ENCODE measurements at regions not wholly inside any gene's neighbourhood (a gene's known extent, or its start where the extent isn't known, plus 50 kb on each side); places are given as distances from the start of the nearest gene placed in this dataset.

DNA sequence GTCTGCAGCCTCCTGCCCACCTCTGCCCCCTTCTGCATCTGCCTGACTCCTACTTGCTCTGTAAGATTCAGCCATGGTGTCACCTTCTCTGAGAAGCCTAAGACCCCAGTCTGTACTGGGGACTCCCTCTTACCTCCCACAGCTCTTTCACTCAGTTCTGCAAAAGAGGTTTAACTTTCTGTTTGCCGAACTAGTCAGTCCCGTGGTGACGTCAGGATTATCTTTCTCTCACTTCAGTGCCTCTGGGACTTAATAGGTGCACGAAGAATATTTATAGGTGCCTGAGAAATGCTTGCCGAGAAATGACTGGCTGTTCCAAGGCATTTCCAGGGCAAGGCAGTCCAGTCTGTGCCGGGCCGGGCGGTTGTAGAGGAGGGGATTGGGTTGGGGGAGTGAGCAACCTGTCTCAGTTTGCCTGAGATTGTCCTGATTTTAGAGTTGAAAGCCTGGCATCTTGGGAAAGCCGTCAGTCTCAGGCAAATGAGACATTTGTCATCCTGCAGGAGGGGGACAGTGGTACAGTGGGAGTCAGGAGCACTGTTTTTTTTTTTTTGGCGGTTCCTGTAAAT, 227.5 kb upstream of the NPVF start:
- Mint-ChIP-seq H3K27me3 (peaks cover 19% of the 10 kb centered on the region), H3K27ac (no peak overlapping the region), H3K36me3 (no peaks in the 10 kb centered on the region), H3K4me3 (no peak overlapping the region), H3K9me3 (no peaks in the 10 kb centered on the region), H3K4me1 (ENCODE audit: unreplicated experiment) (peaks cover 21% of the 10 kb centered on the region)
- DNase-seq (ENCODE audit: extremely low spot score, unreplicated experiment), result no peak
- TF ChIP-seq, protein P1, sequence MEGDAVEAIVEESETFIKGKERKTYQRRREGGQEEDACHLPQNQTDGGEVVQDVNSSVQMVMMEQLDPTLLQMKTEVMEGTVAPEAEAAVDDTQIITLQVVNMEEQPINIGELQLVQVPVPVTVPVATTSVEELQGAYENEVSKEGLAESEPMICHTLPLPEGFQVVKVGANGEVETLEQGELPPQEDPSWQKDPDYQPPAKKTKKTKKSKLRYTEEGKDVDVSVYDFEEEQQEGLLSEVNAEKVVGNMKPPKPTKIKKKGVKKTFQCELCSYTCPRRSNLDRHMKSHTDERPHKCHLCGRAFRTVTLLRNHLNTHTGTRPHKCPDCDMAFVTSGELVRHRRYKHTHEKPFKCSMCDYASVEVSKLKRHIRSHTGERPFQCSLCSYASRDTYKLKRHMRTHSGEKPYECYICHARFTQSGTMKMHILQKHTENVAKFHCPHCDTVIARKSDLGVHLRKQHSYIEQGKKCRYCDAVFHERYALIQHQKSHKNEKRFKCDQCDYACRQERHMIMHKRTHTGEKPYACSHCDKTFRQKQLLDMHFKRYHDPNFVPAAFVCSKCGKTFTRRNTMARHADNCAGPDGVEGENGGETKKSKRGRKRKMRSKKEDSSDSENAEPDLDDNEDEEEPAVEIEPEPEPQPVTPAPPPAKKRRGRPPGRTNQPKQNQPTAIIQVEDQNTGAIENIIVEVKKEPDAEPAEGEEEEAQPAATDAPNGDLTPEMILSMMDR (conservative IDR thresholded peaks at IDR 0.05), result no peak

DNA sequence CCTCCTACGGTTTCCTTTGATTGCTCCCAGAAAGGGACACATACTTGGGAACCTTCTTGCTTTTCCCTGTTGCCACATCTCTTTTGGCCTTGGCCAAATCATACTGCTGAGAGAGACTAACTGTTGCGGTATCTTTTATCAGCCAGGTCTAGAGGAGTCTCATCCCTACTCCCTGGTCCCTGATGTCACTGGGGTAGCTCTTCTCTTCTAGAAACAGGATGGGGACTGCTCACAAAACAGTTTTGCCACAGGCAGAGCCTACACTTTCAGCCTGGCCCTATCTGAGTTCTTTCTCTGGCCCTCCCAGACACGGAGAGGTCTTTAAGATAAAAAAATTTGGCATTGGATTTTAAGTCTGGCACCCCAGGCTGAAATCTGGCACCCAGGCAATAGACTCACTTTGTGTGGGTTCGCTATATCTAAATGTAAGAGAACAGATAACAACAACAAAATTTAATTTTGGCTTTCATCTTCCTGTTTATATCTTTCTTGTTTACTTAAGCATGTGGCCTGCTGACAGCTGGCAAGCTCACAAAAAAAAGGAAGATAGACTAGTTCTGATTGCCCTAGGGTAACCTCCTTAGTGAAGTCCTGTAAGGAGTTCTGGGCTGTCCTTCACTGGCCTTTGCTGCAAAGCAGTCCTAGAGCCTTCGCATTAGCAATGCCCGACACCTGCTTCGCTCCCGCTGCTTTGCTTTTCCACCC, 228.3 kb upstream of the NPVF start:
- TF ChIP-seq, protein P1 (conservative IDR thresholded peaks at IDR 0.05), result no peak
- no peak for DNase-seq (ENCODE audit: extremely low spot score, unreplicated experiment)
- Mint-ChIP-seq H3K27ac (no peak overlapping the region), H3K27me3 (peaks cover 19% of the 10 kb centered on the region), H3K4me1 (ENCODE audit: unreplicated experiment) (peaks cover 21% of the 10 kb centered on the region), H3K9me3 (no peaks in the 10 kb centered on the region), H3K36me3 (no peaks in the 10 kb centered on the region), H3K4me3 (no peak overlapping the region)

DNA sequence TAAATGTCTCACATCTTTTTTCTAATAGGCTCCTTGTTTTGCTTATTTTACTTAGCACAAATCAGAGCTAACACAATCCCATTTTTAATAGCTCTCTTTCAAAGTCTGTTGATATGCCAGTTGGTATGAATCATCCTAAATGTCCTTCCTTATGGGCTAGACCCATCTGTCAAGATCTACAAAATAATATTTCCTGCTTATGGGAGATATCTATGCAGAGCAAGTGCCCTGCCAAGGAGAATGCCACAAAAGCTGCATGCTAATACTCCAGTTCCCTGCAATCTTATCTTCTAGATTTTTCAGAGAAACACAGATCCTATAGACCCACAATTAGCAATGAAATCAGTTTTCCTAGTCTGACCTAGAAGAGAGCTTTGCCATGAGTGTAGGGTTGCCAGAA, 230.8 kb upstream of the NPVF start:
- TF ChIP-seq, protein P1 (conservative IDR thresholded peaks at IDR 0.05), result no peak
- H3K4me3 Mint-ChIP-seq, result no peak overlapping the region
- no peaks in the 10 kb centered on the region for H3K9me3 Mint-ChIP-seq
- no peaks in the 10 kb centered on the region for H3K36me3 Mint-ChIP-seq
- H3K27ac Mint-ChIP-seq, result no peak overlapping the region
- peaks cover 19% of the 10 kb centered on the region for H3K27me3 Mint-ChIP-seq
- H3K4me1 Mint-ChIP-seq (ENCODE audit: unreplicated experiment), result peaks cover 21% of the 10 kb centered on the region
- DNase-seq (ENCODE audit: extremely low spot score, unreplicated experiment), result no peak

DNA sequence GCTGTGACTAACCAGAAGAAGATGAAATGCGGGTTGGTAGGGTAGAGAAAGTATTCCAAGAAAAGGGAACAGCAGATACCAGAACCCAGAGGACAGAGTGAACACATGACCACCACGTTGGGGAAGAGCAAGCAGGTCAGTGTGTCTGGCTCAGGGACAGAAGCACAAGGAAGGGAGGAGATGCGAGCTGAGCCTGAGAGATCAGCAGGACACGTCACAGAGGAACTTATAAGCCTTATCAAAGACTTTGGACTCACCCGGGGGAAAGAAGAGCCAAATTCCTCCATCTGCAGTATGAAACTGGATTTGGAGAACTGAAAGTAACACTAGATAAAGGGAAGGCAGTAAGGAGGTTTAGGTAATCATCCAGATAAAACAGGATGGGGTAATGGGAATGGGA, 232.1 kb upstream of the NPVF start:
- Mint-ChIP-seq H3K4me1 (ENCODE audit: unreplicated experiment) (peaks cover 9% of the 10 kb centered on the region), H3K9me3 (no peaks in the 10 kb centered on the region), H3K27ac (no peak overlapping the region), H3K4me3 (no peak overlapping the region), H3K36me3 (no peaks in the 10 kb centered on the region), H3K27me3 (peaks cover 19% of the 10 kb centered on the region)
- TF ChIP-seq, protein P1 (conservative IDR thresholded peaks at IDR 0.05), result no peak
- DNase-seq (ENCODE audit: extremely low spot score, unreplicated experiment), result no peak

DNA sequence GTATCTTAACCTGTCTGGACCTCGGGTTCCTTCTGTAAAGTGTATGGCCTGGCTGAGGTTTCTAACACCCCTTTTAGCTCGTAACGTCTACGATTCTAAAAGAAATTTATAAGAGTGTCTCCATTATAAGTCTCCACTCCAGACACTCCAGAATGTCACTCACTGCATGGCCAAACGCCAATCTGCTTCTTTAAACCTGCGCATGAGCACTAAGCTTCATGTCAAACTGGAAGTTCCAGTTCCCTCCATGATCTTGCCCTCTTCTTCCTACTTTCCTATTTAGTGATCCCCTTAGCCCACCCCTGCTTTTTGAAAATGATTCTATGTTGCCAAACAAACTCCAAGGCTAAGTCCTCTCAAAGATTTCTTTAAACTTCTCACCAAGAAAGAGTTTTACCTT, 241.4 kb upstream of the NPVF start:
- no peaks in the 10 kb centered on the region for H3K36me3 Mint-ChIP-seq

More for the DNA sequence above, 241.4 kb upstream of the NPVF start:
- no peaks in the 10 kb centered on the region for H3K4me1 Mint-ChIP-seq (ENCODE audit: unreplicated experiment)
- DNase-seq (ENCODE audit: extremely low spot score, unreplicated experiment), result no peak
- H3K4me3 Mint-ChIP-seq, result no peak overlapping the region
- no peaks in the 10 kb centered on the region for H3K9me3 Mint-ChIP-seq
- peaks cover 12% of the 10 kb centered on the region for H3K27me3 Mint-ChIP-seq
- H3K27ac Mint-ChIP-seq, result no peak overlapping the region
- TF ChIP-seq, protein P1 (conservative IDR thresholded peaks at IDR 0.05), result no peak
